ENCODE measurements at regions not wholly inside any gene's neighbourhood (a gene's known extent, or its start where the extent isn't known, plus 50 kb on each side); places are given as distances from the start of the nearest gene placed in this dataset.

DNA sequence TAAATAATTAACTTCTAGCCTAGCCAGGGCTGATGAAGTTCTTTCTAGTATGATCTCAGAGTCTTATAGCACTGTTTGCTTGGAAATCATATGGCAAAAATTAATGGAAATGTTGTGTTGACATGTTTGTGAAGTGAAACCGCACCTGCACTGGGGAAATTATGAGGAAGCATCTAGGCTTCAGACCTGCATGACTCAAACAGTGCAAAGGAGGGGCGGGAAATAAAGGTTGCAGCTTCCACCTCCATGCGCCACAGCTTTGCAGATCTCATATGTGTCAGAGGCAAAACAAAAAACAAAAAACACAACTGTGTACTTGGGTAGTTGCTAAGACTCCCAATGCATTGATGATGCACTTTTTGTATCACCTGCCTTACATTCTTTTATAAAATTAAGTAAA, 1080.6 kb downstream of the PLA2G4A start:
- Mint-ChIP-seq H3K36me3 (ENCODE audit: insufficient read depth) (no peaks in the 10 kb centered on the region), H3K27me3 (no peaks in the 10 kb centered on the region), H3K4me1 (ENCODE audit: low read depth in 2 of 2) (no peaks in the 10 kb centered on the region), H3K27ac (no peak overlapping the region), H3K4me3 (no peak overlapping the region), H3K9me3 (peaks cover 5 to 7% of the 10 kb centered on the region in 2 donors)
- no peak for ATAC-seq (replicated peaks)
- no peak for DNase-seq

DNA sequence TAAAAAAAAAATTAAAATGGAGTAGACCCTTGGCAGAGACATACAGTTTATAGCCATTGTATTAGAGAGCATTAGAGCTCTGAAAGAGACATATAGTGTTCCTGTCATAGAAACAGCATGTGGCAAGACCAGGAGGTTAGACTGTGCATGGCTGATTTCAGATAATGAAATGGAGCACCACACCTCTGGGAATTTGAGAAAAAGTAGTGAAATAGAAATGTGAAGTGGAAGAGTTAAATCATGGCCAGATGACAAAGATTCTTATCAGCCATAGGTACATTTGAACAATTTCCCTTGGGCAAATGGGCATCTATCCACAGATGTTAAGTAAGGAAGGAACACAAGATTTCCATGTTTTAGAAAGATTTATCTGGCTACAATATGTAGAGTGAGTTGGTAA, 1083.1 kb downstream of the PLA2G4A start:
- no peaks in the 10 kb centered on the region for H3K36me3 Mint-ChIP-seq (ENCODE audit: insufficient read depth)
- no peak overlapping the region for H3K27ac Mint-ChIP-seq
- H3K27me3 Mint-ChIP-seq: no peaks in the 10 kb centered on the region

DNA sequence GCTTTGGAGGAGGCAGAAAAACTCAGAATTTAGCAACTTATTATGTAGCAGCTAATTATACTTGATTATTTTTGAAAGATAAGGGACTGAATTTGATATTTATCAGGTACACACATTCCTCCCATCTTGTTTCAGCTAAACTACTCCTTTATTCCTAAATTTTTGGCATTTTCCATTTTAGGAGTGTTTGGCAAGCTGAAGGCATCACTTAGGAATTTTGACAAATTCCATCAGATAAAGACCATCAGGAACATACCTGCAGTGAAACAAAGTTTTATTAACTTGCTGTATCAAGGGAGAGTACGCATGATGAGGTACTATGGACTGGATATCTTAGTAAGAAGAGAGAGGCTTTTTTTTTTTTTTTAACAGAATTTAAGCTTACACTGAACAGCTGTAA, 1092.2 kb downstream of the PLA2G4A start:
- ATAC-seq (replicated peaks): no peak
- no peaks in the 10 kb centered on the region for H3K4me1 Mint-ChIP-seq (ENCODE audit: low read depth in 2 of 2)
- no peak for DNase-seq
- H3K9me3 Mint-ChIP-seq: peaks cover 0 to 10% of the 10 kb centered on the region in 2 donors
- H3K4me3 Mint-ChIP-seq: no peak overlapping the region
- no peaks in the 10 kb centered on the region for H3K27me3 Mint-ChIP-seq
- H3K36me3 Mint-ChIP-seq (ENCODE audit: insufficient read depth): no peaks in the 10 kb centered on the region
- no peak overlapping the region for H3K27ac Mint-ChIP-seq

More for the DNA sequence above, 1083.1 kb downstream of the PLA2G4A start:
- Mint-ChIP-seq H3K9me3 (peaks cover 7 to 9% of the 10 kb centered on the region in 2 donors), H3K4me3 (no peak overlapping the region), H3K4me1 (ENCODE audit: low read depth in 2 of 2) (no peaks in the 10 kb centered on the region)
- ATAC-seq (replicated peaks) (no peak), DNase-seq (no peak)

DNA sequence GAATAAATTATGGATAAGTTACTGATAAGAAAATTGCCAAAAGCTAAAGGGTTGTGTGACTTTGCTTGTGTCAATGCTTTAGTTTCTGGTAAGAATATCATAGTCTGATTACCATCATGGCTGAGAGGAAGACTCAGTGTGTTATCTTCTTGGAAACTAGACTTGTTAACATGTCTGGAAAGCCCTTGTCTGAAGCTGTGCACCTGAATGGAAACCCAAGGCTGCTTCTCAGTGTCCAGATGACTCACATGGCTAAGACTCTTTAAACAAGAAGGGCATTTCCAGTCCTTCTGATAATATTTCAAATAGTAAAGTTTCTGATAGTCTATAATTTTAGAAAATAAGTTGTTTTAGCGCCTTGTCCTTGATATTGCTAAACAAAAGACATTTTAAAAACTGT, 1092.7 kb downstream of the PLA2G4A start:
- no peaks in the 10 kb centered on the region for H3K4me1 Mint-ChIP-seq (ENCODE audit: low read depth in 2 of 2)
- H3K4me3 Mint-ChIP-seq: no peak overlapping the region
- ATAC-seq (replicated peaks) (no peak), DNase-seq (no peak)
- no peaks in the 10 kb centered on the region for H3K27me3 Mint-ChIP-seq
- peaks cover 0 to 8% of the 10 kb centered on the region in 2 donors for H3K9me3 Mint-ChIP-seq
- H3K27ac Mint-ChIP-seq: no peak overlapping the region
- H3K36me3 Mint-ChIP-seq (ENCODE audit: insufficient read depth): no peaks in the 10 kb centered on the region

DNA sequence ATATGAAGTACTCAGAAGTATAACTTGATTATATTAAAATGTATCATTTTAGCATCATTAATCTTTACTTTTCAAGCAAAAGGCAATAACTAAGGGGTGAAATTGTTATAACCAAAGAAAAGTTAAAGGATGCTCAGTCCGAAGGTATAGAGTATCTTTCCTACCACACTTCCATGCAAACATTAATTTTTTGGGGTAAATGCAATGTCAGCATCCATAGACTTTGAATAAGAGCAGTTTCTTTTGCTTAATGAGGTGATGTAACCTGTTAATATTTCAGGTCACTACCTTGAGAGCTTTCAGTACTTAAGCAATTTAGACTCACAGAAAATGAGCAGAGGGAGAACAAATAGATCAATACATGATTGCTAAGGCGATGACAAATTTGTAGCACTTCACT, 1093.5 kb downstream of the PLA2G4A start:
- no peak for ATAC-seq (replicated peaks)
- Mint-ChIP-seq H3K36me3 (ENCODE audit: insufficient read depth) (no peaks in the 10 kb centered on the region), H3K9me3 (peaks cover 0 to 4% of the 10 kb centered on the region in 2 donors), H3K27ac (no peak overlapping the region), H3K4me3 (no peak overlapping the region), H3K4me1 (ENCODE audit: low read depth in 2 of 2) (no peaks in the 10 kb centered on the region), H3K27me3 (no peaks in the 10 kb centered on the region)
- no peak for DNase-seq

DNA sequence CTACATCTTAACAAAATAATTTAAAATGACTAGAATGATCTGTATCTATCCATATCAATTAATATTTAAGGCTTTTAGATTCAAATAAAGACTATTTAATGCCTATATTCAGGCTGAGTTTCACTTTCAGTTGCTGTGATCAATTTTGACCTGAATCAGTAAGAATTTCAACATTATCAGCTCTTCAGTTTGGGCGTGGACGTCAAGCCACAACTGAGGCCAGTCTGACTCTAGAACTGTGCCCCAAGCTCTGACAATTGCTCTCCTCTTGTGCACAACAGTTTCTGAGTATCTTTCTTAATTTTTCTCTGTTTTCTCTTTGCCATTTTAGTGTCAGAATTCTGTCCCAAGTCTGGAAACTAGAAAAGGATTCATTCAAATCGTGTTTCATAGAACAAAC, 1095.5 kb downstream of the PLA2G4A start:
- no peak for ATAC-seq (replicated peaks)
- Mint-ChIP-seq H3K27me3 (no peaks in the 10 kb centered on the region), H3K4me1 (ENCODE audit: low read depth in 2 of 2) (no peaks in the 10 kb centered on the region), H3K9me3 (peaks cover 0 to 4% of the 10 kb centered on the region in 2 donors), H3K27ac (no peak overlapping the region), H3K4me3 (no peak overlapping the region), H3K36me3 (ENCODE audit: insufficient read depth) (no peaks in the 10 kb centered on the region)
- no peak for DNase-seq

DNA sequence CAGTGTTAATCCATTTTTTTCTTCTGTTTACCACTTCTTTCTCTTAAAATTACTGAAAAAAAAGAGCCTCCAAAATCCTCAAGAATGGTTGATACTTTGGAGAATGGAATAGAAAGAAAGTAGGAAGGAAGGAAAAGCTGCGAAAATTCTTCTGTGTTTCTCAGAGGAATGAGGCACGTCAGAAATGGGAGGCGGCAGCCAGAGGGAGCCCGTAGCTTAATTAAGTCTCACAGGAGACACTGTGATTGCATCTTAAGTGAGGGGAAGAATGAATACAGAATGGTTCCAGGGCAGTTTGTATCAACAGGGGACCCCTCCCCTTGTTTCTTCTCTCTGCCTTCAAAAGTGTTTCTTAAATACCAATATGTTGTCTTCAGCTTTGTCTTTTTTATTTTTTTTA, 1099.5 kb downstream of the PLA2G4A start:
- Mint-ChIP-seq H3K27me3 (no peaks in the 10 kb centered on the region), H3K9me3 (peaks cover 0 to 7% of the 10 kb centered on the region in 2 donors), H3K27ac (no peak overlapping the region), H3K36me3 (ENCODE audit: insufficient read depth) (no peaks in the 10 kb centered on the region), H3K4me1 (ENCODE audit: low read depth in 2 of 2) (no peaks in the 10 kb centered on the region), H3K4me3 (no peak overlapping the region)
- DNase-seq (no peak), ATAC-seq (replicated peaks) (no peak)

DNA sequence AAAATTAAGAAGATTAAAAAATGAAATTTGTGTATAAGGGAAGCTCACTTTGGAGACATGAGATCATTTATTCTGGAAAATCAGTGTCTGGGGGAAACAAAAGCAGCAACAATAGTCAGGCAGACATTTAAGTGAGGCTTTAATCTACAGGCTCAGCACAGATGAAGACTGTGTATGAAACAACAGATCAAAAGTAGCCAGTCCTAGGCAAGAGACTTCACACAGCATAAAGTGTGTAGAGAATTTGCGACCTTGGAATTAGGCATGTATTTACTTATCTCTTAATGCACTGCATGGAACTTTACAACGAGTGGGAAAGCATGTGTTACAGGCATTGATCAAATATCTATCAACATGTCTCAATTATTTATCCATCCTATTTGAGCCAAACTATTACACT, 1099.9 kb downstream of the PLA2G4A start:
- Mint-ChIP-seq H3K4me1 (ENCODE audit: low read depth in 2 of 2) (no peaks in the 10 kb centered on the region), H3K36me3 (ENCODE audit: insufficient read depth) (no peaks in the 10 kb centered on the region), H3K4me3 (no peak overlapping the region), H3K27ac (no peak overlapping the region), H3K9me3 (peaks cover 0 to 7% of the 10 kb centered on the region in 2 donors), H3K27me3 (no peaks in the 10 kb centered on the region)
- DNase-seq (no peak), ATAC-seq (replicated peaks) (no peak)

DNA sequence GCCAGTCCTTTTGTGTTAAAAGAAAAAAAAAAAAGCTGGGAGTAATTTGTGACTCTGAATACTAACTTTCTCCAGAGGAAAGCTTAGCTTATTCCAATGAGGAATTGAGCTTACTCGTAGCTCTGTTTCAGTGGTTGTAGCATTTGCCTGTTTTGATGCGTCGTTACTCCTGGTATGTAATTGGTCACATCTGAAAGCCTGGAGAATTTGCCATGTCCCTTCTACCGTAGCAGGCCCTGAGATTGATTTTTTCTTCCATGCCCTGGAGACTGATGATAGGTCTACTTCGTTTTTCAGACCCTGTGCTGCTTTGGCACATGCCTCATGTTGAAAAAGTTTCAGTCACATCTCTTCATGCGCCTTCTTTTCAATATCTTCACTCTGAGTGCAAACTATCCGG, 1103.0 kb downstream of the PLA2G4A start:
- Mint-ChIP-seq H3K27me3 (no peaks in the 10 kb centered on the region), H3K9me3 (peaks cover 3 to 8% of the 10 kb centered on the region in 2 donors), H3K36me3 (ENCODE audit: insufficient read depth) (no peaks in the 10 kb centered on the region), H3K4me3 (no peak overlapping the region), H3K27ac (no peak overlapping the region), H3K4me1 (ENCODE audit: low read depth in 2 of 2) (no peaks in the 10 kb centered on the region)
- ATAC-seq (replicated peaks): no peak
- DNase-seq: no peak

DNA sequence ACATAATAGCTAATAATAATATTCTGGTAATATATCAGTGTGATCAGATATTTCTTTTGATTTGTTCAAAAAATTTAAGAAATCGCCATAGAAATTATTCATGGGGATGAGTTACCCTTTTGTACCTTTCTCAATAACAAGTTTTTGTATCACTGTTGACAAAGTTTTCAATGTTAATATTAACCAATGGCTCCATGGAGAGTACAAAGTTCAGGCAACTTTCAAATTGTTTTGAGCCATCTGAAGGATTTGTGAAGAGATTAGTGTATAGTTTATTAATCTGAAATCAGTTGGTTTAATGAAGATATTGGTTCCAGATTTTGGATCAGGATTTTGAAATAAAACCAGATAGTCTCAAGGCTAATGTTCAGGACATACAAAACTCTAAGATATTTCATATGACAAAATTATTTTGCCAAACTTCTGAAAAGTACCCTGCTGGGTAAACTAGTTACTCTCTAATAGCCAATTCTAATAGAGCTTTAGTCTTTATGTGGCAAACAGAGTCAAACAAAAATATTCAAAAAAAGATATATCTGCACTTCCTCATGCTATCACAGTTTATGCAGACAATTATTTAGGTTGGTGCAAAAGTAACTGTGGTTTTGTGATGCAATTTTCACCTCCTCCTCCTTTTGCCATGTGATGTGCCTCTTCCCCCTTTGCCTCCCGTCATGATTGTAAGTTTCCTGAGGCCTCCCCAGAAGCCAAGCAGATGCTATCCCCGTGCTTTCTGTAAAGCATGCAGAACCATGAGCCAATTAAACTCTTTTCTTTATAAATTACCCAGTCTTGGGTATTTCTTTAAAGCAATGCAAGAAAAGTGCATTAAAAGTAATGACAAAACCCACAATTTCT, 1105.0 kb downstream of the PLA2G4A start:
- DNase-seq (no peak), ATAC-seq (replicated peaks) (no peak)
- Mint-ChIP-seq H3K36me3 (ENCODE audit: insufficient read depth) (no peaks in the 10 kb centered on the region), H3K4me3 (no peak overlapping the region), H3K4me1 (ENCODE audit: low read depth in 2 of 2) (no peaks in the 10 kb centered on the region), H3K27me3 (no peaks in the 10 kb centered on the region), H3K27ac (no peak overlapping the region), H3K9me3 (peaks cover 3 to 11% of the 10 kb centered on the region in 2 donors)

DNA sequence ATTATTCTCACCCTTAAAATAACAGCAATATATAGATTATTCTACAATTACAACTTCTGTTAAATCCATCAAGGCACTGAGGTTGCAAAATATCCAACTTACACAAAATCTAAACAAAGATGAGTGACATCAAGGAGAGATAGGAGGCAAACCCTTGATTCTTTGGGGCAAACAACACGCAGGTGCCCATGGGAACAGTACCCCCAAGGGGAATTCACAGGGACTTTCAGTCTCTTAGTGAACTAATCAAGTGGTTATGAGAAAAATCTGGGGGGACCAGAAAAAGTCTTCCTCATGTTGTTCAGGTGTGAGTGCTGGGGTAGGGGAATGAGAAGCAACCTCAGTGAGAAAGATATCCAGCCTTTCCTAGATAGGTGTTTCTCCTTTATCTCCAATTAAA, 1107.9 kb downstream of the PLA2G4A start:
- no peak overlapping the region for H3K27ac Mint-ChIP-seq
- H3K27me3 Mint-ChIP-seq: no peaks in the 10 kb centered on the region
- no peak overlapping the region for H3K4me3 Mint-ChIP-seq
- H3K4me1 Mint-ChIP-seq (ENCODE audit: low read depth in 2 of 2): no peaks in the 10 kb centered on the region
- ATAC-seq (replicated peaks): no peak
- H3K9me3 Mint-ChIP-seq: peaks cover 4 to 15% of the 10 kb centered on the region in 2 donors
- DNase-seq: no peak
- no peaks in the 10 kb centered on the region for H3K36me3 Mint-ChIP-seq (ENCODE audit: insufficient read depth)

DNA sequence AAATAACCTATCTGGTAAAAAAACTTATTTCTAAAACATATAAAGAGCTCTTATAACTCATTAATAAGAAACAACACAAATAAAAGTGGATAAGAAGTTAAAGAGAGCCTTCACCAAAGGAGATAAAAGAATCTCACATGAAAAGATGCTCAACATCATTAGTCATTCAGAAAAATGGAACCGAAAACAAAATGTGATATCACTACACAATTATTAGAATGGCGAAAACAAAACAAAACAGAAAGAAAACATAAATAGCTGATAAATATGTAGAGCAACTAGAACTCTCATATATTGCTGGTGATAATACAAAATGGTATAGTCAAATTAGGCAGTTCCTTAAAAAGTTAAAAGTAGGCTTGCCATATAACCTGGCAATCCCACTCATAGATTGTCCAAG, 1109.3 kb downstream of the PLA2G4A start:
- no peaks in the 10 kb centered on the region for H3K36me3 Mint-ChIP-seq (ENCODE audit: insufficient read depth)
- no peak overlapping the region for H3K4me3 Mint-ChIP-seq
- H3K27me3 Mint-ChIP-seq: no peaks in the 10 kb centered on the region
- H3K27ac Mint-ChIP-seq: no peak overlapping the region
- ATAC-seq (replicated peaks) (no peak), DNase-seq (no peak)
- H3K9me3 Mint-ChIP-seq: peaks cover 2 to 15% of the 10 kb centered on the region in 2 donors
- no peaks in the 10 kb centered on the region for H3K4me1 Mint-ChIP-seq (ENCODE audit: low read depth in 2 of 2)

DNA sequence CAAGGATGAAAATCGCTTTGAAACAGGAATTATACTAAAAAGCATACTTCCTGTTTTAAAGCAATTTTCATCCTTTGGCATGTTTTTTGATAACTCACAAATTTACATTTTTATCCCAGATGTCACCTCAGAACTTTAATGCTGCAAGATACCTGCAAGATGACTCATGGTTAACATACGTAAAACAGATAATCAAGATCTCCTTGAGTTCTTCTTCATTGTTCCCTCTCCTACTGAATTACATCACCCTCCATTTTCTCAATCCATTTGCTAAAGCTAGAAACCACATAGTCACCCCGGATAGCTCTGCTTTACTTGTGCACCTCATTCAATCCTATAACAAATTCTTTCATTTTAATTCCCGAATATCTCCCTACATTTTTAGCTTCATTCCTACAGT, 1114.2 kb downstream of the PLA2G4A start:
- Mint-ChIP-seq H3K27ac (no peak overlapping the region), H3K4me3 (no peak overlapping the region), H3K27me3 (no peaks in the 10 kb centered on the region), H3K36me3 (ENCODE audit: insufficient read depth) (no peaks in the 10 kb centered on the region), H3K4me1 (ENCODE audit: low read depth in 2 of 2) (no peaks in the 10 kb centered on the region), H3K9me3 (peaks cover 5 to 15% of the 10 kb centered on the region in 2 donors)
- ATAC-seq (replicated peaks) (no peak), DNase-seq (no peak)

DNA sequence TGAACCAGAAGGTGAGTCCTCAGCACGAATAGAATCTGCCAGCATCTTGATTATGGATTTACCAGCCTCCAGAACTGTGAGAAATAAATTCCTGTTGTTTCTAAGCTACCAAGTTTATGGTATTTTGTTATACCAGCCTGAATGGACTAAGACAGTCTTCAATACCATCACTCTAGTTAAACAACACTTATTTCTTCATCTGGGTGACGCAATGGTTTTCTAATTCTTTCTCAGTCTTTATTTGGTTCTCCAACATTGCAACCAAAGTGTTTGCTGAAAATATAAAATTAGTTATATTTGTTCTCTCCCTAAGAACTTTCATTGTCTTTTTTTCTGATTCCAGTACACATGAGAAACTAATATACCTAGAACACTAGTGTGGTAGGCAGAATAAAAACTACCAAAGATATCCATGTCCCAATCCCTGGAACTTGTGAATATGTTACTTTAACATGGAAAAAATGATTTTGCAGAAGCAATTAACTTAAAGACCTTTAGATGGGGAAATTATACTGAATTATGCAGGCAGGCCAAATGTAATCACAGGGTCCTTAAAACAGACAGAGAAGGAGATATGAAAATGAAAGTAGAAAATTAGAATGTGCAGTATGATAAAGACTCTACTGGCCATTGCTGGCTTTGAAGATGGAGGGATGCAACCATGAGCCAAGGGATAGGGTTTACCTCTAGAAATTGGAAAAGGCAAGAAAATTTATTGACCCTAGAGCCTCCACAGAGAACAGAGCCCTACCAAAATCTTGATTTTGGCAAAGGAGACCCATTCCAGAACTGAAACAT, 1115.1 kb downstream of the PLA2G4A start:
- no peaks in the 10 kb centered on the region for H3K36me3 Mint-ChIP-seq (ENCODE audit: insufficient read depth)
- DNase-seq: no peak
- no peak overlapping the region for H3K27ac Mint-ChIP-seq
- H3K4me1 Mint-ChIP-seq (ENCODE audit: low read depth in 2 of 2): no peaks in the 10 kb centered on the region
- no peak for ATAC-seq (replicated peaks)
- no peaks in the 10 kb centered on the region for H3K27me3 Mint-ChIP-seq
- no peak overlapping the region for H3K4me3 Mint-ChIP-seq
- H3K9me3 Mint-ChIP-seq: peaks cover 5 to 12% of the 10 kb centered on the region in 2 donors
